Gastrocnemius medialis (tissue), 4 donors: ENCODE measurements at regions not wholly inside any gene's neighbourhood (a gene's known extent, or its start where the extent isn't known, plus 50 kb on each side); places are given as distances from the start of the nearest gene placed in this dataset.
"Not testable (repeated sequence)": the region's sequence is repeated elsewhere in the genome, so short reads cannot be mapped to it uniquely, and the experiment has no call there.

ENCODE experiments used
- ATAC-seq, 2 donors: fragments of 150-250 bp; one replicate each; pipeline ENCODE4 v1.9.1; 2016
- DNase-seq, 2 donors: peaks; one replicate each; pipeline ENCODE4 v3.0.0-alpha.2; 2019
- H3K27ac ChIP-seq, 4 donors: fragments of 200-600 bp; sonication (generic); 1 replicate in 1 of 4; 2 replicates in 3 of 4; pipeline ENCODE4 v1.5.1; 2016 to 2018; ENCODE audit warnings: mild to moderate bottlenecking in 2 of 4, moderate library complexity in 1 of 4
- H3K27me3 ChIP-seq, 3 donors: fragments of 200-600 bp; sonication (generic) in 2 of 3; 1 replicate in 1 of 3; 2 replicates in 2 of 3; pipeline versions ENCODE4 v1.5.1 to v1.6.0; 2016 to 2019; ENCODE audit warnings: mild to moderate bottlenecking in 1 of 3, moderate library complexity in 1 of 3
- H3K36me3 ChIP-seq, 2 donors: fragments of 200-600 bp; sonication (generic) in 1 of 2; one replicate each; pipeline ENCODE4 v1.5.1; 2017 to 2018
- H3K4me1 ChIP-seq, 2 donors: fragments of 200-600 bp; sonication (generic) in 1 of 2; one replicate each; pipeline ENCODE4 v1.5.1; 2016 to 2017; ENCODE audit warnings: mild to moderate bottlenecking in 2 of 2
- H3K4me3 ChIP-seq, 4 donors: fragments of 200-600 bp; sonication (generic) in 3 of 4; 1 replicate in 1 of 4; 2 replicates in 3 of 4; pipeline ENCODE4 v1.5.1; 2016 to 2019; ENCODE audit warnings: mild to moderate bottlenecking in 2 of 4
- H3K9me3 ChIP-seq, 3 donors: fragments of 200-600 bp; sonication (generic) in 2 of 3; 1 replicate in 1 of 3; 2 replicates in 2 of 3; pipeline ENCODE4 v1.5.1; 2016 to 2019
- POLR2A ChIP-seq, 2 donors: fragments of 450-650 bp; IDR thresholded peaks; one replicate each; pipeline ENCODE4 v1.6.1; 2017; ENCODE audit warnings: antibody characterized with exemption in 2 of 2, mild to moderate bottlenecking in 2 of 2, moderate library complexity in 2 of 2
- in situ Hi-C, 4 donors: fragments of 200-750 bp; cut with MboI; loops; one replicate each; pipeline versions ENCODE4 v1.15.0 to v1.8.0; 2017; ENCODE audit warnings: low sequenced_read_pairs in 4 of 4
- intact Hi-C: fragments of 100-400 bp; cut with DNase I; formaldehyde crosslinking; loops from one replicate; pipeline ENCODE4 v1.15.1; 2023; ENCODE audit warnings: low total_unique reads
- TF ChIP-seq, protein P1 (sequence below), 5 experiments: fragments of 450-650 bp in 3 of 5; fragments of 200-600 bp in 2 of 5; sonication (generic) in 2 of 5; IDR thresholded peaks in 4 of 5; conservative IDR thresholded peaks in 1 of 5; 1 replicate in 4 of 5; 2 replicates in 1 of 5; pipeline ENCODE4 v1.5.1; 2016 to 2019; ENCODE audit warnings: antibody characterized with exemption in 5 of 5, mild to moderate bottlenecking in 3 of 5, moderate library complexity in 3 of 5

DNA sequence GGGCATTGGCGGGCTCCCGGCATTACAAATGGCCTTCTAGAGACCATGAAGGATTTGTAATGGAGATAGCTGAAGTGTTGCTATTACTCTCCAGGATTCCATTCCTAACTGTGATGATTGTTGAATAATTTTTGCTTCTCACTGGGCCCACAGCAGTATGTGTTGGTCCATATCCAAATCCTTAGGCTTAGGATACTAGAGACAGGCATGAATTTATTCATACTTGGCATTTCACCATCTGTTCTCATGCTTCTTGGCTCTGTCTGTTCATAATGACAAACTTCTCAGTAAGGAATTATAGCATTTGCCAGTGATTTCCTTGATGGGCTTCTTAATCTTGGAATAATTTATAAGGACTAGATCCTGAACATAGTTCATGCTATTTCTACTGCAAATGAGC lies 832.9 kb downstream of the C12orf50 start:
- no peak for DNase-seq
- Histone ChIP-seq H3K36me3 (no peaks in the 10 kb centered on the region), H3K9me3 (no peaks in the 10 kb centered on the region), H3K4me3 (no peak overlapping the region), H3K27me3 (no peaks in the 10 kb centered on the region), H3K27ac (no peak overlapping the region), H3K4me1 (no peaks in the 10 kb centered on the region)
- no peak for ATAC-seq
- intact Hi-C loops = no loop called here
- in situ Hi-C loops = no loop called here
- no peak for TF ChIP-seq POLR2A (IDR thresholded peaks at IDR 0.05)
- TF ChIP-seq, protein P1, sequence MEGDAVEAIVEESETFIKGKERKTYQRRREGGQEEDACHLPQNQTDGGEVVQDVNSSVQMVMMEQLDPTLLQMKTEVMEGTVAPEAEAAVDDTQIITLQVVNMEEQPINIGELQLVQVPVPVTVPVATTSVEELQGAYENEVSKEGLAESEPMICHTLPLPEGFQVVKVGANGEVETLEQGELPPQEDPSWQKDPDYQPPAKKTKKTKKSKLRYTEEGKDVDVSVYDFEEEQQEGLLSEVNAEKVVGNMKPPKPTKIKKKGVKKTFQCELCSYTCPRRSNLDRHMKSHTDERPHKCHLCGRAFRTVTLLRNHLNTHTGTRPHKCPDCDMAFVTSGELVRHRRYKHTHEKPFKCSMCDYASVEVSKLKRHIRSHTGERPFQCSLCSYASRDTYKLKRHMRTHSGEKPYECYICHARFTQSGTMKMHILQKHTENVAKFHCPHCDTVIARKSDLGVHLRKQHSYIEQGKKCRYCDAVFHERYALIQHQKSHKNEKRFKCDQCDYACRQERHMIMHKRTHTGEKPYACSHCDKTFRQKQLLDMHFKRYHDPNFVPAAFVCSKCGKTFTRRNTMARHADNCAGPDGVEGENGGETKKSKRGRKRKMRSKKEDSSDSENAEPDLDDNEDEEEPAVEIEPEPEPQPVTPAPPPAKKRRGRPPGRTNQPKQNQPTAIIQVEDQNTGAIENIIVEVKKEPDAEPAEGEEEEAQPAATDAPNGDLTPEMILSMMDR (IDR thresholded peaks at IDR 0.05 in 4 of 5, conservative IDR thresholded peaks at IDR 0.05 in 1 of 5) = no peak

DNA sequence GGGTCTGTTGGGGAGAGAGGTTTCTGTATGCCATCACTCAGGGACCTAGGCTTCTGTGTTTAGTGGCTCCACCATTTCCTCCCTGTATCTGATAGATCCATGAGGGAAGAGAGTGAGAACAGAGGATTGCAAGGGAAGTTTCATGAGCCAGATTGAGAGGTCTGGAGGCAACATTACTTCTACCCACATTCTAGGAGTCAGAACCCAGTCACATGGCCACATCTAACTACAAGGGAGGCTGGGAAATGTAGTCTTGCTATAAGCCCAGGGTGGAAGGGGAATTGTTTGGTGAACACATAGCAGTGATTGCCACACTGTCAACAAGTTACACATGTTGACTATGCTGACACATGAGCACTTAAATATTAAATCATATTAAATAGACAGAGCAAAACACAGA lies 834.8 kb downstream of the C12orf50 start:
- ATAC-seq, H3K4me1 ChIP-seq, H3K4me3 ChIP-seq, DNase-seq, intact Hi-C loops, H3K27ac ChIP-seq, H3K9me3 ChIP-seq, in situ Hi-C loops, H3K36me3 ChIP-seq, H3K27me3 ChIP-seq: not testable (repeated sequence)

DNA sequence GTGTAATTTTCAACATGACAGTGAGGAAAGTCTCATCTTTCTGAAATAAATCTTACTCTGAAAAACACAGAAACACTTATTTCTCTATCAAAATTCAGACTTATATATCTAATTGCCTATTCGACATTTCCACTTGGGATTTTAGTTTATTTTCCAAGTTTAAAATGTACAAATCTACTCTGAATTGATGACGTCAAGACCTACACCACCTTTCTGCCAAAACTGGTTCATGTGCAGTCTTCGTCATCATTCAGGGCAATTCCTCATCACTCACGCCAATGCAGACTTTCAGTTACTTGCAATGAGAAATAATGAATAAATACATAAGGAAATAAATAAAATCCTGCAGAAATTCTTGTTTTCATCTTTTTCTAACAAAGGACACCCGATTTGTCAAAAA lies 843.8 kb downstream of the C12orf50 start:
- no peaks in the 10 kb centered on the region for H3K27me3 ChIP-seq
- no peaks in the 10 kb centered on the region for H3K4me1 ChIP-seq
- intact Hi-C loops (no loop called here), in situ Hi-C loops (no loop called here)
- TF ChIP-seq, protein P1 (IDR thresholded peaks at IDR 0.05 in 4 of 5, conservative IDR thresholded peaks at IDR 0.05 in 1 of 5) = no peak
- TF ChIP-seq POLR2A (IDR thresholded peaks at IDR 0.05) = no peak
- no peaks in the 10 kb centered on the region for H3K36me3 ChIP-seq
- ATAC-seq = no peak
- no peak overlapping the region for H3K4me3 ChIP-seq
- no peaks in the 10 kb centered on the region for H3K9me3 ChIP-seq
- no peak for DNase-seq
- no peak overlapping the region for H3K27ac ChIP-seq

DNA sequence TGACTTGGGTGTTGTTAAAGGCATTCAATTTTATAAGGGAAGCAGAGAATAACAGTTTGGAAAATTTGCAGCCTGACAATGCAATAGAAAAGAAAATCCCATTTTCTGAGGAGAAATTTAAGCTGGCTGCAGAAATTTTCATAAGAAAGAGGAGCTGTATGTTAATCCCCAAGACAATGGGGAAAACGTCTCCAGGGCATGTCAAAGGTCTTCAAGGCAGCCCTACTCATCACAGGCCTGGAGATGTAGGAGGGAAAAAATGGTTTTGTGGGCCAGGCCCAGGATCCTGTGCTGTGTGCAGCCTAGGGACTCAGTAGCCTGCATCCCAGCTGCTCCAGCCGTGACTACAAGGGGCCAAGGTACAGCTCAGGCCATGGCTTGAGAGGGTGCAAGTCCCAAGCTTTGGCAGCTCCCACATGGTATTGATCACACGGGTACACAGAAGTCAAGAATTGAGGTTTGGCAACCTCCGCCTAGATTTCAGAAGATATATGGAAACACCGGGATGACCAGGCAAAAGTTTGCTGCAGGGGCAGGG lies 846.4 kb downstream of the C12orf50 start:
- intact Hi-C loops = no loop called here
- no peaks in the 10 kb centered on the region for H3K36me3 ChIP-seq
- in situ Hi-C loops = no loop called here
- TF ChIP-seq, protein P1 (IDR thresholded peaks at IDR 0.05 in 4 of 5, conservative IDR thresholded peaks at IDR 0.05 in 1 of 5) = no peak
- TF ChIP-seq POLR2A (IDR thresholded peaks at IDR 0.05) = no peak
- no peak overlapping the region for H3K27ac ChIP-seq
- DNase-seq = no peak
- H3K27me3 ChIP-seq = no peaks in the 10 kb centered on the region
- H3K4me1 ChIP-seq = no peaks in the 10 kb centered on the region
- ATAC-seq = no peak
- H3K9me3 ChIP-seq = no peaks in the 10 kb centered on the region
- H3K4me3 ChIP-seq = no peak overlapping the region

DNA sequence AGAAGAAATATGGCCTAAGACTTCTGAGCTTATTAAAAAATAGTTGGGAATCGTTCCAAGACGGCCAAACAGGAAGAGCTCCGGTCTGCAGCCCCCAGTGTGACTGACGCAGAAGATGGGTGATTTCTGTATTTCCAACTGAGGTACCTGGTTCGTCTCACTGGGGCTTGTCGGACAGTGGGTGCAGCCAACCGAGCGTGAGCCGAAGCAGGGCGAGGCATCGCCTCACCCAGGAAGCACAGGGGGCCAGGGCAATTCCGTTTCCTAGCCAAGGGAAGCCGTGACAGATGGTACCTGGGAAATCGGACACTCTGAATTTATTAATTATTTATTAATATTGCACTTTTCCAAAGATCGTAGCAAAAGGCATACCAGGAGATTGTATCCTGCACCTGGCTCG lies 857.8 kb downstream of the C12orf50 start:
- in situ Hi-C loops (no loop called here), intact Hi-C loops (no loop called here)
- Histone ChIP-seq H3K27ac (no peak overlapping the region), H3K9me3 (no peaks in the 10 kb centered on the region), H3K36me3 (no peaks in the 10 kb centered on the region), H3K4me3 (no peak overlapping the region), H3K4me1 (no peaks in the 10 kb centered on the region), H3K27me3 (no peaks in the 10 kb centered on the region)
- ATAC-seq (no peak), DNase-seq (no peak)
- no peak for TF ChIP-seq POLR2A (IDR thresholded peaks at IDR 0.05)
- TF ChIP-seq, protein P1 (IDR thresholded peaks at IDR 0.05 in 4 of 5, conservative IDR thresholded peaks at IDR 0.05 in 1 of 5) = no peak
